ENCODE measurements at regions not wholly inside any gene's neighbourhood (a gene's known extent, or its start where the extent isn't known, plus 50 kb on each side); places are given as distances from the start of the nearest gene placed in this dataset.

GRCh38 chr15:94002041-94002440 is 229.3 kb upstream of the MCTP2 start:
- DNase-seq (ENCODE audit: low spot score): no peak
- CTCF ChIA-PET: no interaction called here
- no peaks in the 10 kb centered on the region for H3K27me3 Mint-ChIP-seq (ENCODE audit: low read depth)

More at GRCh38 chr15:94002041-94002440, 229.3 kb upstream of the MCTP2 start:
- TF ChIP-seq, protein P1, sequence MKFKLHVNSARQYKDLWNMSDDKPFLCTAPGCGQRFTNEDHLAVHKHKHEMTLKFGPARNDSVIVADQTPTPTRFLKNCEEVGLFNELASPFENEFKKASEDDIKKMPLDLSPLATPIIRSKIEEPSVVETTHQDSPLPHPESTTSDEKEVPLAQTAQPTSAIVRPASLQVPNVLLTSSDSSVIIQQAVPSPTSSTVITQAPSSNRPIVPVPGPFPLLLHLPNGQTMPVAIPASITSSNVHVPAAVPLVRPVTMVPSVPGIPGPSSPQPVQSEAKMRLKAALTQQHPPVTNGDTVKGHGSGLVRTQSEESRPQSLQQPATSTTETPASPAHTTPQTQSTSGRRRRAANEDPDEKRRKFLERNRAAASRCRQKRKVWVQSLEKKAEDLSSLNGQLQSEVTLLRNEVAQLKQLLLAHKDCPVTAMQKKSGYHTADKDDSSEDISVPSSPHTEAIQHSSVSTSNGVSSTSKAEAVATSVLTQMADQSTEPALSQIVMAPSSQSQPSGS (CRISPR knock-in tag; IDR thresholded peaks at IDR 0.05; ENCODE audit: borderline replicate concordance, low read depth): no peak
- TF ChIP-seq AFF4 (CRISPR knock-in tag; IDR thresholded peaks at IDR 0.05; ENCODE audit: borderline replicate concordance) (no peak), CDX4 (CRISPR knock-in tag; IDR thresholded peaks at IDR 0.05; ENCODE audit: borderline replicate concordance) (no peak), ZNF232 (CRISPR knock-in tag; IDR thresholded peaks at IDR 0.05) (no peak), CTCF (IDR thresholded peaks at IDR 0.05) (no peak), ZNF671 (CRISPR knock-in tag; IDR thresholded peaks at IDR 0.05) (no peak), ZNF138 (CRISPR knock-in tag; conservative IDR thresholded peaks at IDR 0.05) (no peak), ZNF532 (CRISPR knock-in tag; IDR thresholded peaks at IDR 0.05; ENCODE audit: borderline replicate concordance) (no peak), PRRX2 (CRISPR knock-in tag; IDR thresholded peaks at IDR 0.05) (no peak), NR3C1 (CRISPR knock-in tag; conservative IDR thresholded peaks at IDR 0.05; ENCODE audit: low read depth) (no peak), SP1 (CRISPR knock-in tag; conservative IDR thresholded peaks at IDR 0.05) (no peak)
- TF ChIP-seq, protein P2, sequence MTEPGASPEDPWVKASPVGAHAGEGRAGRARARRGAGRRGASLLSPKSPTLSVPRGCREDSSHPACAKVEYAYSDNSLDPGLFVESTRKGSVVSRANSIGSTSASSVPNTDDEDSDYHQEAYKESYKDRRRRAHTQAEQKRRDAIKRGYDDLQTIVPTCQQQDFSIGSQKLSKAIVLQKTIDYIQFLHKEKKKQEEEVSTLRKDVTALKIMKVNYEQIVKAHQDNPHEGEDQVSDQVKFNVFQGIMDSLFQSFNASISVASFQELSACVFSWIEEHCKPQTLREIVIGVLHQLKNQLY (CRISPR knock-in tag; IDR thresholded peaks at IDR 0.05): no peak
- TF ChIP-seq, protein P3, sequence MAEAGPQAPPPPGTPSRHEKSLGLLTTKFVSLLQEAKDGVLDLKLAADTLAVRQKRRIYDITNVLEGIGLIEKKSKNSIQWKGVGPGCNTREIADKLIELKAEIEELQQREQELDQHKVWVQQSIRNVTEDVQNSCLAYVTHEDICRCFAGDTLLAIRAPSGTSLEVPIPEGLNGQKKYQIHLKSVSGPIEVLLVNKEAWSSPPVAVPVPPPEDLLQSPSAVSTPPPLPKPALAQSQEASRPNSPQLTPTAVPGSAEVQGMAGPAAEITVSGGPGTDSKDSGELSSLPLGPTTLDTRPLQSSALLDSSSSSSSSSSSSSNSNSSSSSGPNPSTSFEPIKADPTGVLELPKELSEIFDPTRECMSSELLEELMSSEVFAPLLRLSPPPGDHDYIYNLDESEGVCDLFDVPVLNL (CRISPR knock-in tag; IDR thresholded peaks at IDR 0.05; ENCODE audit: borderline replicate concordance, low read depth): no peak
- TF ChIP-seq, protein P4, sequence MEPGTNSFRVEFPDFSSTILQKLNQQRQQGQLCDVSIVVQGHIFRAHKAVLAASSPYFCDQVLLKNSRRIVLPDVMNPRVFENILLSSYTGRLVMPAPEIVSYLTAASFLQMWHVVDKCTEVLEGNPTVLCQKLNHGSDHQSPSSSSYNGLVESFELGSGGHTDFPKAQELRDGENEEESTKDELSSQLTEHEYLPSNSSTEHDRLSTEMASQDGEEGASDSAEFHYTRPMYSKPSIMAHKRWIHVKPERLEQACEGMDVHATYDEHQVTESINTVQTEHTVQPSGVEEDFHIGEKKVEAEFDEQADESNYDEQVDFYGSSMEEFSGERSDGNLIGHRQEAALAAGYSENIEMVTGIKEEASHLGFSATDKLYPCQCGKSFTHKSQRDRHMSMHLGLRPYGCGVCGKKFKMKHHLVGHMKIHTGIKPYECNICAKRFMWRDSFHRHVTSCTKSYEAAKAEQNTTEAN (CRISPR knock-in tag; IDR thresholded peaks at IDR 0.05): no peak
- TF ChIP-seq, protein P5, sequence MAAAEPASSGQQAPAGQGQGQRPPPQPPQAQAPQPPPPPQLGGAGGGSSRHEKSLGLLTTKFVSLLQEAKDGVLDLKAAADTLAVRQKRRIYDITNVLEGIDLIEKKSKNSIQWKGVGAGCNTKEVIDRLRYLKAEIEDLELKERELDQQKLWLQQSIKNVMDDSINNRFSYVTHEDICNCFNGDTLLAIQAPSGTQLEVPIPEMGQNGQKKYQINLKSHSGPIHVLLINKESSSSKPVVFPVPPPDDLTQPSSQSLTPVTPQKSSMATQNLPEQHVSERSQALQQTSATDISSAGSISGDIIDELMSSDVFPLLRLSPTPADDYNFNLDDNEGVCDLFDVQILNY (CRISPR knock-in tag; IDR thresholded peaks at IDR 0.05): no peak
- H3K9me3 Mint-ChIP-seq: peaks cover 6% of the 10 kb centered on the region
- ATAC-seq: no peak
- no peak overlapping the region for H3K4me3 Mint-ChIP-seq
- H3K36me3 Mint-ChIP-seq: no peaks in the 10 kb centered on the region
- H3K27ac Mint-ChIP-seq: no peak overlapping the region
- POLR2A ChIA-PET: no interaction called here
- no peaks in the 10 kb centered on the region for H3K4me1 Mint-ChIP-seq
